MM.1S (cell line): ENCODE measurements at regions not wholly inside any gene's neighbourhood (a gene's known extent, or its start where the extent isn't known, plus 50 kb on each side); places are given as distances from the start of the nearest gene placed in this dataset.
A peak's percentile ranks its signal among the peaks of the same experiment; 100 is the strongest.

Experiments
- DNase-seq: peaks from one replicate; pipeline ENCODE4 v3.0.0-alpha.2; 2015
- H2AFZ ChIP-seq: fragments of 300-600 bp; sonication (generic); 2 replicates; pipeline ENCODE4 v1.6.0; 2016; ENCODE audit warnings: antibody characterized with exemption, low read length
- H3F3A ChIP-seq: fragments of 300-600 bp; sonication (generic); 2 replicates; pipeline ENCODE4 v1.6.1; 2016; ENCODE audit warnings: mild to moderate bottlenecking, antibody characterized with exemption, low read length, moderate library complexity, mixed read lengths; ENCODE audit not compliant: insufficient read depth
- H3K27ac ChIP-seq: fragments of 300-600 bp; sonication (generic); 2 replicates; pipeline ENCODE4 v1.5.1; 2016; ENCODE audit warnings: mild to moderate bottlenecking, low read length
- H3K27me3 ChIP-seq: fragments of 300-600 bp; sonication (generic); replicated peaks from 2 replicates; pipeline ENCODE4 v1.6.0; 2016; ENCODE audit warnings: low read length; ENCODE audit not compliant: insufficient read depth
- H3K36me3 ChIP-seq: fragments of 300-600 bp; sonication (generic); replicated peaks from 2 replicates; pipeline ENCODE4 v1.6.1; 2016; ENCODE audit warnings: mild to moderate bottlenecking, low read length, mixed read lengths; ENCODE audit not compliant: insufficient read depth
- H3K4me1 ChIP-seq: fragments of 300-600 bp; sonication (generic); 2 replicates; pipeline ENCODE4 v1.6.1; 2016; ENCODE audit warnings: low read length, mixed read lengths
- H3K4me2 ChIP-seq: fragments of 300-600 bp; sonication (generic); 2 replicates; pipeline ENCODE4 v1.6.0; 2016; ENCODE audit warnings: low read depth, low read length
- H3K4me3 ChIP-seq: fragments of 300-600 bp; sonication (generic); 2 replicates; pipeline ENCODE4 v1.5.1; 2016; ENCODE audit warnings: low read length, mixed read lengths
- H3K79me2 ChIP-seq: fragments of 300-600 bp; sonication (generic); 2 replicates; pipeline ENCODE4 v1.6.1; 2016; ENCODE audit warnings: mixed run types, low read length, mixed read lengths
- H3K9ac ChIP-seq: fragments of 300-600 bp; sonication (generic); 2 replicates; pipeline ENCODE4 v1.6.1; 2016; ENCODE audit warnings: low read length, mixed read lengths
- H3K9me2 ChIP-seq: fragments of 300-600 bp; sonication (generic); replicated peaks from 2 replicates; pipeline ENCODE4 v1.6.1; 2016; ENCODE audit warnings: mild to moderate bottlenecking, low read length, mixed read lengths; ENCODE audit not compliant: insufficient read depth
- H3K9me3 ChIP-seq: fragments of 300-600 bp; sonication (generic); replicated peaks from 2 replicates; pipeline ENCODE4 v1.6.1; 2016; ENCODE audit warnings: mild to moderate bottlenecking, low read length, mixed read lengths; ENCODE audit not compliant: insufficient read depth
- H4K20me1 ChIP-seq: fragments of 300-600 bp; sonication (generic); 2 replicates; pipeline ENCODE4 v1.6.1; 2016; ENCODE audit warnings: mild to moderate bottlenecking, low read length, moderate library complexity, mixed read lengths; ENCODE audit not compliant: insufficient read depth
- EZH2 ChIP-seq: fragments of 300-600 bp; sonication (generic); optimal IDR thresholded peaks from 2 replicates; pipeline ENCODE3; 2017; ENCODE audit warnings: low read depth, mild to moderate bottlenecking, antibody characterized with exemption, low read length, mixed read lengths
- EZH2phosphoT487 ChIP-seq: fragments of 300-600 bp; sonication (generic); IDR thresholded peaks from 2 replicates; pipeline ENCODE4 v1.6.1; 2018; ENCODE audit warnings: antibody characterized with exemption, low read length
- TF ChIP-seq, protein P1 (sequence below): fragments of 300-600 bp; sonication (generic); IDR thresholded peaks from 2 replicates; pipeline ENCODE4 v1.5.1; 2016; ENCODE audit warnings: antibody characterized with exemption, low read length, mixed read lengths

DNA sequence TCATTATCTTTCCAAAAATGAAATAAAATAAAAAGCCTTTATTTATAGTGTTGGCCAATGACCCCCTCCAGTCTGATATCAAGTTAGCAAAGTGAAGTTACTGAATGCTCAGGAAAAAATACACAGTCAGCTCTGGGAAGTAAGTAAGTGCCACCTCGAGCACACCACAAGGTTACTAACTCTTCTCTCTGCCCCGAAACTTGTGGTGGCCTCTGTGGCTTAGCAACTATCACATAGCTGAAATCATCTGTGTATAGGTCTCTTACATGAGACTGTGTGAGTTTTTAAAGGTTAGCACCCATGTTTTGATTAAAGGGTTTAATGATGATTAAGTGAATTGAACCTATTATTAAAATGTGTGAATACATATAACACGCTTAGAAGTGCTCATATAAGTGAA, 161.4 kb upstream of the KLF4 start:
- Histone ChIP-seq H3K9ac (no peak overlapping the region), H3K9me3 (no peaks in the 10 kb centered on the region), H3K4me1 (no peaks in the 10 kb centered on the region), H3K36me3 (no peaks in the 10 kb centered on the region), H3K27me3 (no peaks in the 10 kb centered on the region), H3K27ac (no peak overlapping the region), H3K9me2 (no peaks in the 10 kb centered on the region), H3K4me3 (no peak overlapping the region), H3K79me2 (no peaks in the 10 kb centered on the region), H3K4me2 (no peak overlapping the region), H2AFZ (no peak overlapping the region), H4K20me1 (no peaks in the 10 kb centered on the region), H3F3A (no peaks in the 10 kb centered on the region)
- TF ChIP-seq EZH2phosphoT487, result no peak
- TF ChIP-seq, protein P1, sequence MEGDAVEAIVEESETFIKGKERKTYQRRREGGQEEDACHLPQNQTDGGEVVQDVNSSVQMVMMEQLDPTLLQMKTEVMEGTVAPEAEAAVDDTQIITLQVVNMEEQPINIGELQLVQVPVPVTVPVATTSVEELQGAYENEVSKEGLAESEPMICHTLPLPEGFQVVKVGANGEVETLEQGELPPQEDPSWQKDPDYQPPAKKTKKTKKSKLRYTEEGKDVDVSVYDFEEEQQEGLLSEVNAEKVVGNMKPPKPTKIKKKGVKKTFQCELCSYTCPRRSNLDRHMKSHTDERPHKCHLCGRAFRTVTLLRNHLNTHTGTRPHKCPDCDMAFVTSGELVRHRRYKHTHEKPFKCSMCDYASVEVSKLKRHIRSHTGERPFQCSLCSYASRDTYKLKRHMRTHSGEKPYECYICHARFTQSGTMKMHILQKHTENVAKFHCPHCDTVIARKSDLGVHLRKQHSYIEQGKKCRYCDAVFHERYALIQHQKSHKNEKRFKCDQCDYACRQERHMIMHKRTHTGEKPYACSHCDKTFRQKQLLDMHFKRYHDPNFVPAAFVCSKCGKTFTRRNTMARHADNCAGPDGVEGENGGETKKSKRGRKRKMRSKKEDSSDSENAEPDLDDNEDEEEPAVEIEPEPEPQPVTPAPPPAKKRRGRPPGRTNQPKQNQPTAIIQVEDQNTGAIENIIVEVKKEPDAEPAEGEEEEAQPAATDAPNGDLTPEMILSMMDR, result no peak
- TF ChIP-seq EZH2, result no peak
- peak; percentile 32 for DNase-seq

DNA sequence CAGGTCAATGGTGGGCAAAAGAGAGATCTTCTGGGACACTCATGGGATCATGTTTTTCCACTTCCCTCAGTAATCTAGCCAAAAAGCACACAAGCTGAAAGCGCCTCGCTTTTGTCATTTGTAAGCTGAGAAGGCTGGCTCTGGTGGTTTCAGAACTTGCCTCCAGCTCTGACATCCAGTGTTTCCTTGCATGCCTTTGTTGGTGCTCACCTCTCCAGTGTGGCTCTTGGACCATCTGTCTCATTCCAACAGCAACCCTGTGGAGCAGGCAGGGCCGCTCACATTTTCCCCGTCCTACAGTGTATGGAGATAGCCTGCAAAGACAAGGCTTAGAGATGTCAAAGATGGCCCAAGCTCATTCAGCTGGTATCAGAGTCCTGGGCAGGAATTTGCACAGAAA, 160.8 kb upstream of the KLF4 start:
- Histone ChIP-seq H3F3A (no peaks in the 10 kb centered on the region), H3K79me2 (no peaks in the 10 kb centered on the region), H3K9ac (no peak overlapping the region), H3K4me2 (no peak overlapping the region), H3K27ac (no peak overlapping the region), H3K9me3 (no peaks in the 10 kb centered on the region), H3K4me1 (no peaks in the 10 kb centered on the region), H2AFZ (no peak overlapping the region), H3K9me2 (no peaks in the 10 kb centered on the region), H3K27me3 (no peaks in the 10 kb centered on the region), H3K4me3 (no peak overlapping the region), H3K36me3 (no peaks in the 10 kb centered on the region), H4K20me1 (no peaks in the 10 kb centered on the region)
- no peak for DNase-seq
- TF ChIP-seq EZH2phosphoT487 (no peak), EZH2 (no peak)
- TF ChIP-seq, protein P1, result no peak

DNA sequence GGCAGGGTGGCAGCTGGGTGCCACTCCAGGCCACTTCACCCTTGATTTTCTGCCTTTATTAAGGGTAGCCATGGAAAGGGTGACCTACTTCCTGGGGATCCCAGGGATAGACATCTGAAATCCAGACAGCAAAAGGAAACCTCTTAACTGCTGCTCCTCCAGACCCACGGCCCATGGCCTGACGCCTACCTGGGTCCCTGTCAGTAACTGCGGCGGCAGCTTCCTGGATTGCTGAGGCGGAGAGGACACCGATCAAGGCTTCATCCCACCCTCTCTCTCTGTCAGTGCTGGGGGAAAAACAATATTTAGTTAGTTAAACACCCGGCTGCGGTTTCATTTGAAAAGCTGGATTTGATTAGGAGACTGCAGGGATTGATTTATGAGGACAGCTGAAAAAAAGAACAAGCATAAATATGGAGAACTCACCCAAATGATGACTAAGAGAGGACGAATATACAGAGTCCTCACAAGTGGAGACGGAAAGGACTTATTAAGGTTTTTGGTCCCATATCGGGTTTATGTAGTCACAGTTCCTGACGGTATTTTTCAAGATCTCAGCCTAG, 158.7 kb upstream of the KLF4 start:
- H3K36me3 ChIP-seq, result no peaks in the 10 kb centered on the region
- no peak for DNase-seq
- no peak overlapping the region for H3K4me2 ChIP-seq

More for the DNA sequence above, 158.7 kb upstream of the KLF4 start:
- no peaks in the 10 kb centered on the region for H3F3A ChIP-seq
- TF ChIP-seq EZH2 (no peak), EZH2phosphoT487 (no peak)
- TF ChIP-seq, protein P1, result no peak
- H3K79me2 ChIP-seq, result no peaks in the 10 kb centered on the region
- no peaks in the 10 kb centered on the region for H3K4me1 ChIP-seq
- no peaks in the 10 kb centered on the region for H4K20me1 ChIP-seq
- H2AFZ ChIP-seq, result no peak overlapping the region
- no peak overlapping the region for H3K27ac ChIP-seq
- no peak overlapping the region for H3K4me3 ChIP-seq
- no peaks in the 10 kb centered on the region for H3K27me3 ChIP-seq
- no peaks in the 10 kb centered on the region for H3K9me2 ChIP-seq
- H3K9ac ChIP-seq, result no peak overlapping the region
- no peaks in the 10 kb centered on the region for H3K9me3 ChIP-seq
